MCF 10A (cell line): ENCODE measurements at regions not wholly inside any gene's neighbourhood (a gene's known extent, or its start where the extent isn't known, plus 50 kb on each side); places are given as distances from the start of the nearest gene placed in this dataset.

Experiments
- BruUV-seq: library from RNA; stranded (reverse); fragments of 400-500 nt; replicated peaks from 2 replicates; lab custom pipeline; 2021; lab: Mats Ljungman, UMichigan
- CTCF ChIA-PET: fragments of 300-600 bp; sonication (Branson Sonifier 250); formaldehyde crosslinking; extraction: SDS; loops from one replicate; lab custom pipeline; 2021; ENCODE audit warnings: antibody characterized with exemption, inconsistent platforms; lab: Yijun Ruan, JAX
- POLR2A ChIA-PET: fragments of 300-600, 350-650 bp; sonication (Branson Sonifier 250); formaldehyde crosslinking; extraction: SDS; loops from one replicate; lab custom pipeline; 2020; ENCODE audit warnings: antibody characterized with exemption, inconsistent platforms; lab: Yijun Ruan, JAX
- DNase-seq: peaks from one replicate; pipeline ENCODE4 v3.0.0-alpha.2; 2018; ENCODE audit not compliant: unreplicated experiment
- H3K27ac Mint-ChIP-seq: one replicate; pipeline ENCODE4 v1.8.0; 2022; ENCODE audit warnings: mild to moderate bottlenecking, low read depth, mixed read lengths; ENCODE audit not compliant: unreplicated experiment
- H3K27me3 Mint-ChIP-seq: one replicate; pipeline ENCODE4 v1.8.0; 2022; ENCODE audit warnings: mixed read lengths; ENCODE audit not compliant: insufficient read depth, unreplicated experiment
- H3K36me3 Mint-ChIP-seq: one replicate; pipeline ENCODE4 v1.8.0; 2022; ENCODE audit warnings: mild to moderate bottlenecking, moderate library complexity, mixed read lengths; ENCODE audit not compliant: insufficient read depth, unreplicated experiment
- H3K4me1 Mint-ChIP-seq: one replicate; pipeline ENCODE4 v1.8.0; 2022; ENCODE audit warnings: mixed read lengths; ENCODE audit not compliant: insufficient read depth, unreplicated experiment
- H3K4me3 Mint-ChIP-seq: one replicate; pipeline ENCODE4 v1.8.0; 2022; ENCODE audit warnings: mild to moderate bottlenecking, moderate library complexity, mixed read lengths; ENCODE audit not compliant: unreplicated experiment
- H3K9me3 Mint-ChIP-seq: one replicate; pipeline ENCODE4 v1.8.0; 2022; ENCODE audit warnings: mixed read lengths; ENCODE audit not compliant: unreplicated experiment
- intact Hi-C: fragments of 100-400 bp; cut with micrococcal nuclease; formaldehyde crosslinking; loops from 2 replicates; pipeline ENCODE4 v1.14.1; 2022
- TF ChIP-seq, protein P1 (sequence below): fragments of 200-600 bp; IDR thresholded peaks from one replicate; pipeline ENCODE4 v1.8.0; 2022; ENCODE audit warnings: antibody characterized with exemption, mild to moderate bottlenecking; ENCODE audit not compliant: unreplicated experiment

- H3K4me1 Mint-ChIP-seq = peaks cover 13% of the 10 kb centered on the region
- no peak overlapping the region for H3K27ac Mint-ChIP-seq
- CTCF ChIA-PET = interaction anchor here (1.0 kb wide), 1 partner anchor 78 kb away, joined by 4 read pairs; no protein-coding TSS in a partner anchor
- intact Hi-C loops = no loop called here
- H3K4me3 Mint-ChIP-seq = no peak overlapping the region
- TF ChIP-seq, protein P1, sequence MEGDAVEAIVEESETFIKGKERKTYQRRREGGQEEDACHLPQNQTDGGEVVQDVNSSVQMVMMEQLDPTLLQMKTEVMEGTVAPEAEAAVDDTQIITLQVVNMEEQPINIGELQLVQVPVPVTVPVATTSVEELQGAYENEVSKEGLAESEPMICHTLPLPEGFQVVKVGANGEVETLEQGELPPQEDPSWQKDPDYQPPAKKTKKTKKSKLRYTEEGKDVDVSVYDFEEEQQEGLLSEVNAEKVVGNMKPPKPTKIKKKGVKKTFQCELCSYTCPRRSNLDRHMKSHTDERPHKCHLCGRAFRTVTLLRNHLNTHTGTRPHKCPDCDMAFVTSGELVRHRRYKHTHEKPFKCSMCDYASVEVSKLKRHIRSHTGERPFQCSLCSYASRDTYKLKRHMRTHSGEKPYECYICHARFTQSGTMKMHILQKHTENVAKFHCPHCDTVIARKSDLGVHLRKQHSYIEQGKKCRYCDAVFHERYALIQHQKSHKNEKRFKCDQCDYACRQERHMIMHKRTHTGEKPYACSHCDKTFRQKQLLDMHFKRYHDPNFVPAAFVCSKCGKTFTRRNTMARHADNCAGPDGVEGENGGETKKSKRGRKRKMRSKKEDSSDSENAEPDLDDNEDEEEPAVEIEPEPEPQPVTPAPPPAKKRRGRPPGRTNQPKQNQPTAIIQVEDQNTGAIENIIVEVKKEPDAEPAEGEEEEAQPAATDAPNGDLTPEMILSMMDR = no peak
- H3K27me3 Mint-ChIP-seq = no peaks in the 10 kb centered on the region
- no peaks in the 10 kb centered on the region for H3K9me3 Mint-ChIP-seq
- POLR2A ChIA-PET = no interaction called here
- H3K36me3 Mint-ChIP-seq = no peaks in the 10 kb centered on the region
- no peak for DNase-seq
- no TSS peak for BruUV-seq
Observed at GRCh38 chr3:30440147-30440604, 166.2 kb upstream of the TGFBR2 start.

GRCh38 chr3:30440880-30441279 lies 165.5 kb upstream of the TGFBR2 start:
- Mint-ChIP-seq H3K27me3 (no peaks in the 10 kb centered on the region), H3K27ac (peak overlapping the region; percentile 62), H3K4me3 (peak overlapping the region; percentile 42), H3K36me3 (no peaks in the 10 kb centered on the region), H3K4me1 (peaks cover 13% of the 10 kb centered on the region), H3K9me3 (no peaks in the 10 kb centered on the region)
- ChIA-PET POLR2A (interaction anchor here (0.7 to 1.3 kb wide), 2 partner anchors 14 to 214 kb away, joined by 3 to 5 read pairs; no protein-coding TSS in a partner anchor), CTCF (interaction anchor here (0.6 to 1.0 kb wide), 3 partner anchors 16 to 1736 kb away, joined by 3 to 4 read pairs (median 3); no protein-coding TSS in a partner anchor)
- no TSS peak for BruUV-seq
- DNase-seq = no peak
- intact Hi-C loops = no loop called here
- TF ChIP-seq, protein P1 = no peak

- intact Hi-C loops = no loop called here
- ChIA-PET POLR2A (interaction anchor here (0.6 kb wide), 1 partner anchor 546 kb away, joined by 3 read pairs; no protein-coding TSS in a partner anchor), CTCF (interaction anchor here (0.7 kb wide), 2 partner anchors 208 to 257 kb away, joined by 3 read pairs; no protein-coding TSS in a partner anchor)
- no TSS peak for BruUV-seq
- Mint-ChIP-seq H3K4me3 (no peak overlapping the region), H3K27ac (no peak overlapping the region), H3K36me3 (no peaks in the 10 kb centered on the region), H3K27me3 (no peaks in the 10 kb centered on the region), H3K4me1 (peaks cover 13% of the 10 kb centered on the region), H3K9me3 (no peaks in the 10 kb centered on the region)
- TF ChIP-seq, protein P1 = no peak
- DNase-seq = no peak
Observed at GRCh38 chr3:30443756-30444673, 162.4 kb upstream of the TGFBR2 start.

GRCh38 chr3:30448450-30449289 lies 157.7 kb upstream of the TGFBR2 start:
- TF ChIP-seq, protein P1 = no peak
- ChIA-PET POLR2A (no interaction called here), CTCF (no interaction called here)
- no peak overlapping the region for H3K27ac Mint-ChIP-seq
- H3K9me3 Mint-ChIP-seq = no peaks in the 10 kb centered on the region
- no peaks in the 10 kb centered on the region for H3K27me3 Mint-ChIP-seq
- no peak for DNase-seq
- no TSS peak for BruUV-seq
- no peak overlapping the region for H3K4me3 Mint-ChIP-seq
- H3K4me1 Mint-ChIP-seq = no peaks in the 10 kb centered on the region
- no peaks in the 10 kb centered on the region for H3K36me3 Mint-ChIP-seq
- intact Hi-C loops = no loop called here
